GM21423 (cell line): ENCODE measurements at regions not wholly inside any gene's neighbourhood (a gene's known extent, or its start where the extent isn't known, plus 50 kb on each side); places are given as distances from the start of the nearest gene placed in this dataset.
"Not testable (repeated sequence)": the region's sequence is repeated elsewhere in the genome, so short reads cannot be mapped to it uniquely, and the experiment has no call there.

Source experiments
- ATAC-seq: cut with Tn5 transposase; IDR thresholded peaks from one replicate; pipeline ENCODE4 v1.9.1; 2021; ENCODE audit warnings: mild to moderate bottlenecking, moderate library complexity; ENCODE audit not compliant: unreplicated experiment

DNA sequence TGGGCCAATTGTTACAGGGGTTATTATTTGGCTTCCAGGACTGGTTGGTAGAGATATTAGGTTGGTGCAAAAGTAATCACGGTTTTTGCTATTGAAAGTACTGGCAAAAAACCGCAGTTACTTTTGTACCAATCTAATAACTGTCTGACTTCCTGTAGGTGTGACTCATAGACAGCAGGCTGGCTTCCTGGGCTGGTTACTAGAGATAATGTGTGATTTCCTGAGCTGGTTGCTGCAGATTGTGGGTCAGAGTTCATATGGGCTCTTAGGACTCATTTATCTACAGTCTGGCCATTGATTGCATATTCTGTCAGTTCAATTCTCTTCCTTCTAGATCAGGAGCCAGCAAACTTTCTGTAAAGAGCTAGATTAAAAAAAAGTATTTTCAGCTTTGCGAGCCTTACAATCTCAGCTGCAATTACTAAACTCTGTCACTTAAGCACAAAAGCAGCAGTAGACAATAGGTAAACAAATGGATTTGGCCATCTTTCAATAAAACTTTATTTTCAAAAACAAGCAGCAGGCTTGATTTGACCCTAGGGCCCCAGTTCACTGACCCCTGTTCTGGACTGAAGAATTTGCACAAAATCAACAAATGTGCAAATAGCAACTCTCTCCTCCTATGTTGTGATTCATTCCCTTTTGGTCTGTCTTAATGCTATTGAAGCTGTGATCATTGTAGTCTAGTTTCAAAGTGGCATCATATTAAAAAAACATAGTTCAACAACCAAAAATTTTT is 50.8 kb upstream of the BOD1L1 start:
- ATAC-seq, result no peak

DNA sequence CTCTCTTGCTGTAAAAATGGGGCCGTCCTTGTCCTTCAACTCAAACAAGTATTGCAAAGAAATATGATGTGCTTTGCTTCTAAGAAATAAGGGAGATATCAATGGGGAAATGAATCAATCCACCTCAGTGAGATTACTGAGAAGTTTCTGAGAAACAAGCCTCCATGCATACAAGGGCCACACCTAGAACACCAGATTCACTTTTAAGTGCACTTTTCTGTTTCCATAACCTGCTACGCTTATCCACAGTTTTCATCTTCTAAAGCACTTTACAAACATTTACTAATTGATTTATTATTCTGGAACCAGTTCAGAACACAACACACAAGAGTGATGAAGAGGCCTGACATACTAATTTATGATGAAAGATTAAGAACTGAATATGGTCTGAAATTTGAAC is 54.0 kb upstream of the BOD1L1 start:
- no peak for ATAC-seq

DNA sequence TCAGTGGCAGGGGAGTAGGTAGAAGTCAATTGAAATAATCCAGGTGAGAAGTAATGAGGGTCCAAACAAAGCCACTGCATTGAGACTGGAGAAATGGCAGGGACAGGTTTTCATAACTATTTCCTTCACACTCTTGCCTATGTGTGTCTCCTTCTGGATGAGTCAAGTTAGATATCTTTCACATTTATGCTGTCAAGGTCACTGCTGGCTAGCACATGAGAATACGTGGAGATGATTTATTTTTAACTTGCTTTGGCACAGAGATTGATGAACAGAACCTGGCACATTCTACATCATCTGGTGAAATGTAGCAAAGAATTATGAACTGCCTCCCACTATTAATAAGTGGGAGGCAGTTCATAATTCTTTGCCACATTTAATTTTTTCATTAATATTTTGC is 66.7 kb upstream of the BOD1L1 start:
- ATAC-seq, result no peak

DNA sequence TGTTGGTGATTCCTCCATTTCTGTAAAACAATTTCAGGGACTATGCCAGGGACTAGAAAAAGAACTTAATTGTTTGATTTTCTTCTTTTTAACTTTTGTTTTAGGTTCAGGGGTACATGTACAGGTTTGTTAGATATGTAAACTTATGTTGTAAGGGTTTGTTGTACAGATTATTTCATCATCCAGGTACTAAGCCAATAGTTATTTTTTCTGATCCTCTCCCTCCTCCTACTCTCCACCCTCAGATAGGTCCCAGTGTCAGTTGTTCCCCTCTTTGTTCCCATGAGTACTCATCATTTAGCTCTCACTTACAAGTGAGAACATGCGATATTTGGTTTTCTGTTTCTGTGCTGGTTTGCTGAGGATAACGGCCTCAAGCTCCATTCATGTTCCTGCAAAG is 70.8 kb upstream of the BOD1L1 start:
- ATAC-seq, result no peak

DNA sequence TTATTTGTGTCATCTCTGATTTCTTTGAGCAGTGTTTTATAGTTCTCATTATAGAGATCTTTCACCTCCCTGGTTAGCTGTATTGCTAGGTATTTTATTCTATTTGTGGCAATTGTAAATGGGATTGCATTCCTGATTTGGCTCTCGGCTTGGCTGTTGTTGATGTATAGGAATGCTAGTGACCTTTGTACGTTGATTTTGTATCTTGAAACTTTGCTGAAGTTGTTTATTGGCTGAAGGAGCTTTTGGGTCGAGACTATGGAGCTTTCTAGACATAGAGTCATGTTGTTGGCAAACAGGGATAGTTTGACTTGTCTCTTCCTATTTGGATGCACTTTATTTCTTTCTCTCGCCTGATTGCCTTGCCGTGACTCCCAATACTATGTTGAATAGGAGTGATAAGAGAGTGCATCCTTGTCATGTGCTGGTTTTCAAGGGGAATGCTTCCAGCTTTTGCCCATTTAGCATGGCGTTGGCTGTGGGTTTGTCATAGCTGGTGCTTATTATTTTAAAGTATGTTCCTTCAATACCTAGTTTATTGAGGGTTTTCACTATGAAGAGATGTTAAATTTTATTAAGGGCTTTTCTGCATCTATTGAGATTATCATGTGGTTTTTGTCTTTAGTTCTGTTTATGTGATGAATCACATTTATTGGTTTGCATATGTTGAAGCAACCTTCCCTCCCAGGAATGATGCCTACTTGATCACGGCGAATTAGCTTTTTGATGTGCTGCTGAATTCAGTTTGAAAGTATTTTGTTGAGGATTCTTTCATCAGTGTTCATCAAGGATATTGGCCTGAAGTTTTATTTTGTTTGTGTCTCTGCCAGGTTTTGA is 72.7 kb upstream of the BOD1L1 start:
- ATAC-seq, result no peak

DNA sequence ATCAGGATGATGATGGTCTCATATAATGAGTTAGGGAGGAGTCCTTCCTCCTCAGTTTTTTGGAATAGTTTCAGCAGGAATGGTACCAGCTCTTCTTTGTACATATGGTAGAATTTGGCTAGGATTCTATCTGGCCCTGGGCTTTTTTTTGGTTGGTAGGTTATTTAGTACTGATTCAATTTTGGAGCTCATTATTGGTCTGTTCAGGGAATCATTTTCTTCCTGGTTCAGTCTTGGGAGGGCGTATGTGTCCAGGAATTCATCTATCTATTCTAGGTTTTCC is 73.3 kb upstream of the BOD1L1 start:
- not testable (repeated sequence) for ATAC-seq

DNA sequence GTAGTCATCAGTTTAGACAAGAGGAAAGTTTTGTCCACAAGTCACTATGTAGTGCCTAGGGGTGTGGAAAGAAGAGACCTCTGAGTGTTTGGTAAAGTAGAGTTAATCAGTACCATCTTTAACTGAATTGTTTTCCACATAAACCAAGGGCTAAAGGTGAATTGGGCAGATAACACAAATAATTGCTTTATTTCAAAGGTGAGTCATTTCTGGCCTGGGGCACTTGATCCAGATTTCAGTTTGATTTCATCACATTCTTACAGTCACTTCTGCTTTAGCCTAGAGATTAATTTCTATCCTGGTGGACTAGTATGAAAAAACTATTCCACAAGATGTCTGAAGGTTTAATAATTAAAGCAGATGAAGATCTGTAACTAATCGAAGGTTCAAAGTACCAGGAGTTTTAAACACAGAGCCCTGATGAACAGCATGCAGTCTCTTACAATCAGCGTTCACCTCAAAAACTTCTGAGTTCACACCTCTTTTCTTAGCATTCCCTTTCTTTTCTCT is 74.5 kb upstream of the BOD1L1 start:
- no peak for ATAC-seq

DNA sequence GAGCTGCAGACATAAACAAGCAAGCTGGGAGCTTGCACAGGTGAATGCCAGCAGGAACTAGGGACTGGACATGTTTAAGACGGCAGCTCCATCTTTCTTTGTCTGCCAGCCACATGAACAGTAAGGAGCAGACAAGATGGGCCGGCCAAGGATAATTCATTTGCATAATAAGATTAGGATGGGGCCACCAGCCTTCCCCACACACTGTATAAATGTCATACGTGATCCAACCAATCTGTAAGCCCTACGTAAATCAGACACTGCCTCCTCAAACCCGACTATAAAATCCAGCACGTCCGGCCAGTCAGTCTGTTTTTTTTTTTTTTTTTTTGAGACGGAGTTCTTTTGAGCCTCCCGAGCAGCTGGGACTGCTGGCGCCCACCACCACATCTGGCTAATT is 75.6 kb upstream of the BOD1L1 start:
- no peak for ATAC-seq

DNA sequence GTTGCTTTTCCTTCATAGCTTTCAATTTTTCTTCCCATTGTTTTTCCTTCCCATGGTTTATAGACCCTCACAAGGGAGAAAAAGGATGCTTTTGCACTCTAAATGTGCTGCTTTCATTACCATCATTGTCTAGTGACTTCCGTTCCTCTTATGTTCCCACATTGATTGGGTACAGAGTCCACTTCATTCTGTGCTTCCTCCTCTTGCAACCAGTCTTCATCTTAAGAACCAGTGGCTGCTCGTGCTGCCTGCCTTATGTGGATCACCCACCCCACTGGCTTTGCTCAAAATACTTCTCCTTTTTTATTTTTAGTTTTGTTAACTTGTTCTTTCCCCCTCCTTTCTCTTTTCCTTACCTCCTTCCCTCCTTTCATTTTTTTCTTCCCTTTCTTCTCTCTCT is 76.5 kb upstream of the BOD1L1 start:
- ATAC-seq, result no peak

DNA sequence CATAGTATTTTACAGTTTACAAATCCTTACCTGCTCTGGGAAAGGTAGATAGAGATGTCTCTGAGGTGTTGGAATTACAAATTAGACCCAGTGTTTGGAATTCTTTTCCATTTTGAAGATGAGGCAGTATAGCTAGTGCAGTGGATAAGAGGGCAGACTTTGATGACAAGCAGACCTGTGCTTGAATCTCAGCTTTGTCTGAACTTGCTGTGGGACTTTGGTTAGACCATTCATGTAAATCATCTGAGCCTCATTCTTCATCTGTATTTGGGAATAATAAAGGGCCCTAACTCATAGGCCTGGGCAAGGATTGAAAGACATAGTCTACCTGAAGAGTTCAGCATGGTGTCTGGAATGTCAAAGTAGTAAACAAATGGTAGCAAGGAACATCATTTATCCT is 77.2 kb upstream of the BOD1L1 start:
- ATAC-seq, result no peak

DNA sequence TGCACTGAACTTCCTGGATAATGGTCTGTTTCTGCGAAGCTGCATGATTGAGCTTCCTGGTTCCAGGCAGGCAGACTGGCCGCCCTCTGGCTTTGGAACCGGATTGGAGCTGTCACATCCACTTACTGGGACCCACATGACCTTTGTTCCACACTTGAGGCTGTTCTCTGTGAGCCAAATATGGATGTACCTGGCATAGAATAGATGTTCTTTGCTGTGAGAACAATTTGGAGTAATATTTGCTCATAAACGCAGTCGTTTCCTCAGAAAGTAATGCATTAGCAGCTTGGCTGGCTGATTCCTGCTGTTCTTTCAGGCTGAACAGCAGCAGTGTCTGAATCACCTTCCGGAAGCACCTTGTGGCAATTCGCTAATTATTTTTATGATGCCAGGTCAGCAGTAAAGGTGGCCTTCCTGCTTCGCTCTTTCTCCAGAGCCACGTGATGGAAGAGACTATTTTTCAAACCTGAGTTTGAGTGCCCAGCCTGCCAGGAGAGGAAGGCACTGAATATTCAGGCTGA is 78.1 kb upstream of the BOD1L1 start:
- ATAC-seq, result no peak

DNA sequence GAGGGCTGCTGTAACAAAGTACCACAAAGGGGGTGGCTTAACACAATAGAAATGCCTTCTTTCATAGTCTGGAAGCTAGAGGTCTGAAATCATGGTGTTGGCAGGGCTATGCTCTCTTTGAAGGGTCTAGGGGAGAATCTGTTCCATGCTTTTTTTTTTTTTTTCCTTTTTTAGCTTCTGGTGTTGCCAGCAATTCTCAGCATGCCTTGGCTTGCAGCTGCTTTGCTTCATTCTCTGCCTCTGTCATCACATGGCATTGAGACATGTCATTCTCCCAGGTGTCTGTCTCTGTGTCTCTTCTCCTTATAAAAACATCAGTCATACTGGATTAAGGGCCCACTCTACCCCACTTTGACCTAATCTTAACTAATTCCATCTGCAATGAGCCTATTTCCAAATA is 78.6 kb upstream of the BOD1L1 start:
- no peak for ATAC-seq

DNA sequence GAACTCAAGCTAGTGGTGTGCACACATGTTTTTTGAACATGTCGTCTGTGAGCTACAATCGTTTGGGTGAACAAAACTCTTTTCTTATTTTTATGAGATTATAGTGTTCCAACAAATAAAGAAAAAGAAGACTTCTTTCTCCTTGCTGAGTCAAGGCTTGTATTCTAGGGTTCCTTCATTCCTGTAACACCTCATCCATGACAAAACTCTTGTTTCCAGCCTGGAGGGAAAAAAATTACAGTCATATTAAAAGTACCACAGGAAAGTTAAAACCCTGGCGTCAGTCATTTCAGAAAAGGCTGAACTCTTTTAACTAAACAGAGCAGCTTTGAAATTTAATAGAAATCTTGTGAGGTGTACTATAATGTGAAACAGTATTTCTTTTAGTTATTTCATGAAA is 79.2 kb upstream of the BOD1L1 start:
- no peak for ATAC-seq

DNA sequence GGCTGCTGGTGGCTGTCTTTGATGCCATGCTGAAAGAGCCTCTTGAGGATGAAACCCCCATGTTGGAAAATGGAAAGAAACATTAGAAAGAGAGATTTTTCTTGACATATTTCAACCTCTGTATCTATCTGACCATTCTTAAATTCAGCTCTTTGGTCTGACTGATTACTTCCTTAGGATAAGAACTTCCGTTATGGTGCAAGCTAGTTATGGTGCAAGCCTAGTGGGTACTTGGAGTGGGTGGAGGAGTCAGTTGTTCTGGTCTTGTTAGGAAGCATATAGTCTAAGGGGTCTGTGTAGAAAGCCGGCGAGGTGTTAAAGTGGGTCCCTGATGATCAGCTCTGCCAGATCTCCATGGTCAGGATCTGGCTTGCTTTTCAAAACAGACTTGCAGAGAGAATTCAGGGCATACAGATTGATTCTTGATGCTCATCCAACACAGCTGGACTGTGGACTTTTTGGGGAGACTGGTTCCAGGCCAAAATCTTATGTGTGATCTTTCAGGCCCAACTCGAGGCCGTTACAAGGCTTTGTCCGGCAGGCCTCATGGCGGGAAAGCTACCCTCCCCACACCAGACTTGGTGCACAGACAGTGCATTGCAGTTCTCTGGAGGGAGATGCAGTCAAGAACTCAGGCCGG is 82.8 kb upstream of the BOD1L1 start:
- no peak for ATAC-seq

DNA sequence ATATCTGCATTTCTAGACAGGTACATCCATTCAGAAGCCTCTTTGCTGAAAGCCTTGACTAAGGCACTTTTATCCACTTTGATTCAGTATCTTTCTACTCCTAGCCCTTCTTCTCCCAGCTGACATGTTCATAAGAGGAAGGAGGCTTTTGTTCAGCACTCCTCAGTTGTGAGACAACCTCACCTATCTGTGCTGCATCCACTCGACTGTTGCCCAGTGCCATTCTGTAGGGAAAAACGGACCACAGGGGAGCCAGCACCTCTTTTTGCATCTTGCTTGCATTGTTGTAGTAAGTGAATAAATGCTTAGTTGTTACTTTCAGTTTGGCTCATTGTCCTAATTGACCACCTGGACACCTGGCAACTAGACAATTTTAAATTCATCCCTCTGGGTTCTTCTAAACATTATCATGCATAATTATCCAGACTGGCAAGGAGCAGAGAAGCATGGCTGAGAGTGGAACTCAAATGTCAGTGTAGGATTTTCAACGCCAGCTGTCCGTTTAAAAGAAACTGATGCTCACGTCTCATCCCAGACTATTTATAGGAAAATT is 83.8 kb upstream of the BOD1L1 start:
- ATAC-seq, result no peak

DNA sequence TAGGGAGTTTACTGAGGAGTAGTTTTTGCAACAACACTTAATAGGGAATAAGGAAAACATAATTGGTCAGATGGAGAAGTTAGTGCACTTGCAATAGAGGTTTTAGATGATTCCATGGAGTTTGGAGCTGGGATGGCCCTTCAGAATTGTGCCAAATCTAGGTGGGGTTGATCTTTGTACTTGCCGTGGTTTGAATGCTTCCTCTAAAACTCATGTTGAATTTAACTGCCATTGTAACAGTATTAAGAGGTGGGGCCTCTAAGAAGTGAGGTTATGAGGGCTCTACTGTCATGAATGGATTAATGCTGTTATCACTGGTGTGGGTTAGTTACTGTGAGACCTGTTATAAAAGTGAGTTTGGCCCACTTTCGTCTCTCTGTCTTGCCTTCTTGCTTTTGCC is 94.4 kb upstream of the BOD1L1 start:
- ATAC-seq, result no peak

DNA sequence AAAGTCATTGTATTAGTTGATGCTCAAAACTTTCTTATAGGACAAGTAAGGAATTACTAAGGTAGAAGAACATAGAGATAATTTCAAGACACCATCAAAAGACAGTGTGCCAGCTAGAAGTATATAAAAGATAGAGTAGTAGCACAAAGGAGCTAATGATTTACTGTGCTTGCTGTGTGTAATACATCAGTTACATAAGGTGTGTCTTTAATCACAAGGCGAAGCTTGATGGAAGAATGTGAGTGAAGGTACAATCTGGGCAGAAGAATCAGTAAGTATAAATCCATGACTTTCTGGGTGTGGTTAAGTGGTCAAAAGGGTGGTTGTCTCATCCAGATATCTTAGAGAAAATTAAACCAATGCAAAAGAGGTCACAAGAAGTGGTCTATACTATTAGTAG is 95.1 kb upstream of the BOD1L1 start:
- ATAC-seq, result no peak

DNA sequence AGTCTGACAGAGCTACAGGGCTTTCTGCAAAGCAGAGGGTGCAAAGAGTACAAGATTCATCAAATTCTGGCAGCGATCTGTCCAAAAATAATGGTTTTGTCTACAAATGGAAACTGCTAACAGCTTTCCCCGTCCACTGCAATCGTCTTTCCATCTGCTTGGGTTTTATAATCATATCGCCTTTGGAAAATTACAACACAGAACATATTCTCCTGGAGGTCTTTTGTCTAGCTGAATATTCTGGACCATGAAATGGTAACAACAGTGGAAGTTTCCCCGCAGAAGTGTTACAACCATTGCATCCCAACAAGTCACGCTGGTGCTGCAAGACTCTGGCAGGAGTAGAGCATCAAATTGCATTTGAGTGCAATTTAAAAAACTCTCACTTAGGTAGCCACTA is 101.2 kb upstream of the BOD1L1 start:
- ATAC-seq, result no peak

DNA sequence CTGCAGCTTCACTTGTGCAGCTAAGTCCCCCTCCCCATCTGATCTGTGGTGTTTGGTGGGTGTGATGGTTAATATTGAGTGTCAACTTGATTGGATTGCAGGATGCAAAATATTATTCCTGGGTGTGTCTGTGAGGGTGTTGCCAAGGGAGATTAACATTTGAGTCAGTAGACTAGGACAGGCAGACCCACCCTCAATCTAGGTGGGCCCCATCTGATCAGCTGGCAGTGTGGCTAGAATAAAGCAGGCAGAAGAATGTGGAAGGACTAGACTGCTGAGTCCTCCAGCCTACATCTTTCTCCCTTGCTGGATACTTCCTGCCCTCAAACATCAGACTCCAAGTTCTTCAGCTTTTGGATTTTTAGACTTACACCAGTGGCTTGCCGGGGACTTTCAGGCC is 103.5 kb upstream of the BOD1L1 start:
- no peak for ATAC-seq

DNA sequence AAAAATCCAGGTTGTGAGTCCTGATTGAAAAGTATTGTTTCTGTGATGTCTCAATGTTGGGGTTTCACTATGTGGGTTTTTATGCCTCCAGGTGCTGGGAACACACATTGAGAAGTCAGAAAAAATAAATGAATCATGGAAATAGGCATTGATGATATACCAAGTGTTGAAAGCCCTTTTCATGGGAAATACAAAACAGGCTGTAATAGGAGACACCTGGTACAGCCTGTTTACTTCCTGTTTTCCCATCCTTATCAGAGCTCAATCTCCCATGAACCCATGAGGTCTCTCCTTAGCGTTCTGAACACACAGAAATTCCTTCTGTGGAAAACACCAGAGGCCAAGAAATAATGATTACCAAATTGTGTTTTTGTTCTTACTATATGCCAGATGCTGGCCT is 106.3 kb upstream of the BOD1L1 start:
- ATAC-seq, result no peak

DNA sequence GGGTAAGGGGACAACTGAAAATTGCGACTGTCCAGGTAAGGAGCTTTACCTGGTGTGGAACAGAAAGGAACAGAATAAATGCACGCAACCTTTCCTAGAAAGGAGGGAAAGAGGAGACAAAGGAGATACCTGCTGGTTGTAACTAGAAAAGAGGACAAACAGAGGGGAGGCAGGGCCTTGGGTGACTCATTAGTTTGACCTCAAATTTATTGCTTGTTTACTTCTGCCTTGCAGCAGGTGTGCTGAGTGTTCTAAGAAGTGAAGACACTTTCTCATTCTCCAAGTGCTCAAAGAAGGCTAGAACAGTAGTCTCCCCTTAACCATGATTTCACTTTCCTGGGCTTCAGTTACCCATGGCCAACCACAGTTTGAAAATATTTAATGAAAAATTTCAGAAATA is 123.1 kb upstream of the BOD1L1 start:
- ATAC-seq, result no peak

DNA sequence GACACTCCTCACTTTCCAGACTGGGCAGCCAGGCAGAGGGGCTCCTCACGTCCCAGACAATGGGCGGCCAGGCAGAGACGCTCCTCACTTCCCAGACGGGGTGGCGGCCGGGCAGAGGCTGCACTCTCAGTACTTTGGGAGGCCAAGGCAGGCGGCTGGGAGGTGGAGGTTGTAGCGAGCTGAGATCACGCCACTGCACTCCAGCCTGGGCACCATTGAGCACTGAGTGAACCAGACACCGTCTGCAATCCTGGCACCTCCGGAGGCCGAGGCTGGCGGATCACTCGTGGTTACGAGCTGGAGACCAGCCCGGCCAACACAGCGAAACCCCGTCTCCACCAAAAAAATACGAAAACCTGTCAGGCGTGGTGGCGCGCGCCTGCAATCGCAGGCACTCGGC is 134.1 kb upstream of the BOD1L1 start:
- not testable (repeated sequence) for ATAC-seq
